Activated naive CD4-positive, alpha-beta T cell treated with Interleukin-2 at 50 U/mL for 16 hours (primary cell): ENCODE measurements at regions not wholly inside any gene's neighbourhood (a gene's known extent, or its start where the extent isn't known, plus 50 kb on each side); places are given as distances from the start of the nearest gene placed in this dataset.
"Not testable (repeated sequence)": the region's sequence is repeated elsewhere in the genome, so short reads cannot be mapped to it uniquely, and the experiment has no call there.

Experiments used
- DNase-seq: peaks from one replicate; pipeline ENCODE4 v3.0.0-alpha.2; 2020

DNA sequence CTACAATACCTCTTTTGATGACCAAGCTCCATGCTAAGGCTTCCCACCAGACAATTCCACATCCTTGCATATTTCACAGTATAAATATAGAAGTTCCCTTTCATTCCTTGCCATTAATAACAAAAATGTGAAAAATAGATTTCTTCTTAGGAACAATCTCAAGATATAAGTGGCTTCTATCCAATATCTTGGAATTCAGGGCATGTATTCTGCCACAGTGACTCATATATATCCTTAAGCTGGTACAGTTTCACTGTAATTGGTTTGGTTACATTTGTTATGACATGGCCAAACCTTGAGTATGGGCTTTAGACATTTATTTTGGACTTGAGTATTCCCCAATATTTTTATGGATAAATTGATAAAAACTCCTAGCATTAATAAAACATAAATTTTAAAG, 181.7 kb upstream of the DDX53 start:
- DNase-seq: no peak

DNA sequence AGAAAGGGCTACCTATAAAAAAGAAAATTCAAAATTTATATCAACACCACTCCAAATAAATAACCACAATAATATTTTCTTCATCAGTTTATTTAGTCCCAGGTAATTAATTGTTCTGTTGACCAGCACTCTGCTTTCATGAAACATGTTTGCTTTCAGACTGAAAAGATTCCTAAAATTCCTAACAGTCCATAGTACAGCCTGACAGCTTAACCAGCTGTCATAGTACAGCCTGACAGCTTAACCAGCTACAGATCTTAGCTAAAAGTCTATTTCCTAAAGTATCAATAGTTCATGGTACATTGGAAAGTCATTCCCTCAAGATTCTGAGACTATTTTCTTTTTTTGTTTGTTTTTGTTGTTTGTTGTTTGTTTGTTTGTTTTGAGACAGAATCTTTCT, 144.1 kb upstream of the DDX53 start:
- no peak for DNase-seq

DNA sequence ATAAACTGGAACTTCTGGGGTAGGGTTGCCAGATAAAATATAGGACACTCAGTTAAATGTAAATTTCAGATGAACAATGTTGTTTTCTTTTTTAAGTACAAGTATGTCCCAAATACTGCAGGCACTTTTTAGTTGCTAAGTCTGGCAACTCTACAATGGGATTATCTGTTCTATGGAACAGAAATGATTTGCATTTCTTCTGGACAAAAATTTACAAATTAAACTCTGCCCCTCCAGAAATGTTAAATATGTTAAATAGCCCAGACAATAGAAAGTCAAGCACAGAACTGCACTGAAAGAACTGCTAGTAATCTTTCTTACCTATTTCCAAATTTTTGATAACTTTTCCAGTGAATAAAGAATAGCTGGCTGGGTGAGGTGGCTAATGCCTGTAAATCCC, 140.1 kb upstream of the DDX53 start:
- DNase-seq: no peak

DNA sequence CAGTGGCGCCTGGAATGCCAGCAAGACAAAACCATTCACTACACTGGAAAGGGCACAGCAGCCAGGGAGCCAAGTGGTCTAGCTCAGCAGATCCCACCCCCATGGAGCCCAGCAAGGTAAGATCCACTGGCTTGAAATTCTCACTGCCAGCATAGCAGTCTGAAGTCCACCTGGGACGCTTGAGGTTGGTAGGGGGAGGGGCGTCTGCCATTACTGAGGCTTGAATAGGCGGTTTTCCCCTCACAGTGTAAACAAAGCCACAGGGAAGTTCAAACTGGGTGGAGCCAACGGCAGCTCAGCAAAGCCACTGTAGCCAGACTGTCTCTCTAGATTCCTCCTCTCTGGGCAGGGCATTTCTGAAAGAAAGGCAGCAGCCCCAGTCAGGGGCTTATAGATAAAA, 133.0 kb upstream of the DDX53 start:
- not testable (repeated sequence) for DNase-seq

DNA sequence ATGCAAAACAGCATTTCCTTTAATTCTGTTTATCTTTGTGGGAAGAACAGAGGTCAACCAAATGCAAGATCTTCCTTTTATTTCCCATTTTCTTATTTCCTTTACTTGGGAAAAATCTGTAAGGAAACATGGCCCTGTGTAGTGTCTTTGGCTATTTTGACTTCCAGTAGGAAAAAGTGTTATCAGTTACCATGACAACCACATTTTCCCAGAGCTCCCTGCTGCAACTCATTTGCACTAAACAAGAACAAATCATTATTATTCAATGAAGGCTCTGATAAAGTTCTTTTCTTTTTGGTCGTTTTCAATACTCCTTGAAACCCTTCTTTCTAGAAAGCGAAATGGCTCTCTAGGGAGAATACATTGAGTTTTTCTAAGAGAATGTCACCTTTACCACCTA, 117.2 kb upstream of the DDX53 start:
- no peak for DNase-seq

DNA sequence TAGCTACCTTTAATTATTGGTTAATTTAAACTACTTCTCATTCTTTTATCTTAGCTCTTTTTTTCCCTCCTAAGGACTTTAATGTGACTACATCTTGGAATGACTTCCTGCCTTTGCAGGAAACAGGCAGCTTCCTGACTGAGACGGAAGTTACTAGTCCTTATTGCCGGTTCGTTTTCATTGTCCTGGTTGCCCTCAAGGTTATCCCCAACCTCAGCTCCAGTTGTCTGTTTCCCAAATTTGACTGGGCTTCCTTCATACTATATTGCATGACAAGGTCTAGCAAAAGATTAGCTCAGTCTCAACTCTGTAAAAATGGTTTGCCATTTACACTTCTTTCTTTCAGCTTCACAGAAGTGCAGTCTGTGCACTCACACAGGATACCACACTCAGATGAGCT, 109.9 kb upstream of the DDX53 start:
- DNase-seq: no peak

DNA sequence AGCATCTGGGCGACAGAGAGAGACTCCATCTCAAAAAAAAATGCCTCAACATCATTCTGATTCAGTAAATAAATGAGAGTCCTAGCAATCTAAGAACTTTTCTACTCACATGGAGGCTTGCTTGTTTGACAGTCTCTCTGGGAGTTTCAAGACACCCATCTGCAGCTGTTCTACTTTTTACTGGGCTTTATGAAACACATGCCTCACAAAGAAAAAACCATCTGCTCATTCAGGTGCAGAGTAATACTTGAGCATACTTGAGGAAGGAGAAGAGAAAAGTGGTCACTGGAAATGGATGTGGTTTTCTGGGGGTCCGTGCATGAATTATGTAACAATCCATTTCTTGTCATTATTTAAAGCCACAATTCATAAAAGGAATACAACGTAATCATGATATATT, 87.1 kb upstream of the DDX53 start:
- DNase-seq: no peak

DNA sequence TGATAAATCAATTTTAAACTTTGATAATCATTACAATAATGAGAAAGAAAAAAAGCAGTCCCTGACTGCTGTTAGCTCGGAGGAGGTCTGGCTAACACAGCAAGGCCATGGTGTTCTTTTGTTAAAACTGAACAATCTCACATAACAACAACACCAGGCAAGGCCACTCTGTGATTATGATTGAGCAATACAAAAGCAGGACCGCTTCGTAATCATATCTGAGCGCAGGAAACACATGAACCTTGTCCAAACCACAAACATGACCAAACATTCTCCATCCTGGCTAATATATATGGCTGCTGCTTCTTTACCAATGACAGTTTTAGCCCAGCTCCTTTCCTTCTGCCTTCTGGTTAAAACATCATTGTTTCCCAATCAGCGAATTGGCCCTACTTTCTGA, 76.8 kb upstream of the DDX53 start:
- DNase-seq: no peak

DNA sequence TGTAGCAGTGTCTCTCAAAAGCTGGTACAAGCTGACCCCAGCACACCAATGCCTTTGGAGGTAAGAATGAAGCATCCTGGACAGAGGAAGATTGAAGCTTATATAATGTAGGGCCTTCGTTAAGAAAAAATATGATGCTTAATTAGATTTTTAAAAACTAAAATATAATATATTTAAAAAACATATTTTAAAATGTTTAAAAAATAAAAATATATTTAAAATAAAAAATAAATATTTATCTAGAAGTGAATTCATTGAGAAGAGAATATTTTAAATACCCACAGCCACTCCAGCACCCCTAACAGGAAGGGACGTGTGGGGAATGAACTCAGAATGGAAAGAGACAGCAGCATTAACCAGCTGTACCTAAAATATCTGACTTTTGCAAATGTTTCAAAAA, 65.1 kb upstream of the DDX53 start:
- DNase-seq: no peak

DNA sequence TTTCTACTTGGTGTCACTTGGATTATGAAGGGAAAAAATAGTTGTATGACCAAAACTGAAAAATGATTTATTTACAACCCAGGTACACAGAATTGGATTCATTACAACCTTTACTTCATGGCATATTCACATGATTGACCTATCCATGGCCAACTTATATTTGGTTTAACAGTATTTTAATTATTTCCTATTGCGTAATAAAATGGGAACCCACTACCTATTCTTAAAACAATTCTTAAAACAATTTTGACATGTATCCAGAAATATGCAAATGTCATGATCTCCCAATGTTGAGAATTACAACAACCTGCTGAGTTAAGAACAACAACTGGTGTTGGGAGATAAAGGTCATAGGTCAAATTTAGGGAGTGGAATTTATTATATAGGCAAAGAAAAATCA, 54.8 kb upstream of the DDX53 start:
- DNase-seq: no peak
